Body of pancreas (tissue), 4 donors: ENCODE measurements at regions not wholly inside any gene's neighbourhood (a gene's known extent, or its start where the extent isn't known, plus 50 kb on each side); places are given as distances from the start of the nearest gene placed in this dataset.

Experiments used
- POLR2A ChIP-seq, 3 donors: fragments of 450-650 bp; IDR thresholded peaks; one replicate each; pipeline ENCODE4 v1.6.1; 2016; ENCODE audit warnings: antibody characterized with exemption in 3 of 3, mild to moderate bottlenecking in 2 of 3
- TF ChIP-seq, protein P1 (sequence below), 7 experiments: fragments of 450-650 bp in 4 of 7; fragments of 200-600 bp in 3 of 7; sonication (generic) in 3 of 7; IDR thresholded peaks; one replicate each; pipeline ENCODE4 v1.5.1; 2016 to 2019; ENCODE audit warnings: antibody characterized with exemption in 7 of 7

DNA sequence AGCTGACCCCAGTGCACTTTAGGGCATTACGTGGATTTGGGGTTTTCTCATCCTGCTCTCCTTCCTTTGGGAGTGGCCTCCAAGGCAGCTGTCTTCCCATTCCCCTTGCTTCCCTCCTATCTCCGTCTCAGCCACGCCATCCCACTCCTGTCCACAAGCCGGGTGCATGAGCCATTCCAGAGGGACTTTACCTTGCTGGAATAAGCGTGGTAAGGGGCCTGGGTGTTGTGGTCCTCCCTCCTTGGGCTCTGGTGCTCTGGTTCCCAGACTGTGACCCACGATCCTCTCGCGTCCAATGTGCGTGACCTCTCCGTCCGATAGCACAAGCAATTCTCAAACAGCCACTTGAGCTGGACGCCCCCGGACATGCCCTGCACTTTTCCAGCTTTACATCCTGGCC, 60.6 kb upstream of the NKX2-2 start:
- TF ChIP-seq, protein P1, sequence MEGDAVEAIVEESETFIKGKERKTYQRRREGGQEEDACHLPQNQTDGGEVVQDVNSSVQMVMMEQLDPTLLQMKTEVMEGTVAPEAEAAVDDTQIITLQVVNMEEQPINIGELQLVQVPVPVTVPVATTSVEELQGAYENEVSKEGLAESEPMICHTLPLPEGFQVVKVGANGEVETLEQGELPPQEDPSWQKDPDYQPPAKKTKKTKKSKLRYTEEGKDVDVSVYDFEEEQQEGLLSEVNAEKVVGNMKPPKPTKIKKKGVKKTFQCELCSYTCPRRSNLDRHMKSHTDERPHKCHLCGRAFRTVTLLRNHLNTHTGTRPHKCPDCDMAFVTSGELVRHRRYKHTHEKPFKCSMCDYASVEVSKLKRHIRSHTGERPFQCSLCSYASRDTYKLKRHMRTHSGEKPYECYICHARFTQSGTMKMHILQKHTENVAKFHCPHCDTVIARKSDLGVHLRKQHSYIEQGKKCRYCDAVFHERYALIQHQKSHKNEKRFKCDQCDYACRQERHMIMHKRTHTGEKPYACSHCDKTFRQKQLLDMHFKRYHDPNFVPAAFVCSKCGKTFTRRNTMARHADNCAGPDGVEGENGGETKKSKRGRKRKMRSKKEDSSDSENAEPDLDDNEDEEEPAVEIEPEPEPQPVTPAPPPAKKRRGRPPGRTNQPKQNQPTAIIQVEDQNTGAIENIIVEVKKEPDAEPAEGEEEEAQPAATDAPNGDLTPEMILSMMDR (IDR thresholded peaks at IDR 0.05) = no peak
- no peak for TF ChIP-seq POLR2A (IDR thresholded peaks at IDR 0.05)
